HEK293 (cell line): ENCODE measurements at regions not wholly inside any gene's neighbourhood (a gene's known extent, or its start where the extent isn't known, plus 50 kb on each side); places are given as distances from the start of the nearest gene placed in this dataset.

ENCODE experiments used
- CTCF ChIA-PET: fragments of 350-600 bp; formaldehyde crosslinking; extraction: SDS; loops from one replicate; lab custom pipeline; 2021; ENCODE audit warnings: antibody characterized with exemption; lab: Yijun Ruan, JAX
- POLR2A ChIA-PET: fragments of 300-600 bp; formaldehyde crosslinking; extraction: SDS; loops from one replicate; lab custom pipeline; 2020; ENCODE audit warnings: antibody characterized with exemption, inconsistent platforms; lab: Yijun Ruan, JAX
- H3K27ac ChIP-seq: fragments of 200-500 bp; sonication (Bioruptor generic); 2 replicates; pipeline ENCODE4 v1.5.1; 2014; ENCODE audit warnings: low read depth, low read length, control low read depth, inconsistent platforms; ENCODE audit errors: extremely low read depth
- H3K36me3 ChIP-seq, 2 experiments: fragments of 200-500 bp in 1 of 2; sonication (Bioruptor generic) in 1 of 2; 1 replicate in 1 of 2; 2 replicates in 1 of 2; pipeline ENCODE4 v1.5.1; 2014 to 2017; ENCODE audit warnings: inconsistent platforms in 2 of 2, low read length in 2 of 2; ENCODE audit not compliant: control insufficient read depth in 2 of 2, insufficient read depth in 1 of 2
- H3K4me1 ChIP-seq: fragments of 200-500 bp; sonication (Bioruptor generic); 2 replicates; pipeline ENCODE4 v1.5.1; 2014; ENCODE audit warnings: mild to moderate bottlenecking, low read length, inconsistent platforms; ENCODE audit not compliant: control insufficient read depth, insufficient read depth
- H3K4me3 ChIP-seq: 2 replicates; pipeline ENCODE4 v1.5.1; 2011; ENCODE audit warnings: low read depth, mild to moderate bottlenecking, control low read depth, low read length, moderate library complexity
- H3K9me3 ChIP-seq: fragments of 200-500 bp; sonication (Bioruptor generic); 2 replicates; pipeline ENCODE4 v1.5.1; 2014; ENCODE audit warnings: low read depth, low read length, inconsistent platforms; ENCODE audit not compliant: control insufficient read depth, insufficient read depth
- ZNF16 ChIP-seq: fragments of 450-650 bp; formaldehyde crosslinking; IDR thresholded peaks from 2 replicates; pipeline ENCODE4 v1.5.1; 2016; ENCODE audit warnings: low read depth, missing biosample characterization, missing genetic modification characterization
- ZNF202 ChIP-seq: fragments of 450-650 bp; formaldehyde crosslinking; IDR thresholded peaks from 2 replicates; pipeline ENCODE4 v1.5.1; 2016; ENCODE audit warnings: missing biosample characterization, missing genetic modification characterization, borderline replicate concordance
- ZNF214 ChIP-seq: fragments of 450-650 bp; formaldehyde crosslinking; IDR thresholded peaks from 2 replicates; pipeline ENCODE4 v1.5.1; 2017; ENCODE audit warnings: missing biosample characterization, mild to moderate bottlenecking, missing genetic modification characterization, borderline replicate concordance
- ZNF274 ChIP-seq, 2 experiments: fragments of 200-500 bp in 1 of 2; fragments of 450-650 bp in 1 of 2; sonication (Bioruptor generic) in 1 of 2; formaldehyde crosslinking in 1 of 2; IDR thresholded peaks; 2 replicates each; pipeline versions ENCODE4 v1.5.1 to v1.6.1; 2014 to 2016; ENCODE audit warnings: borderline replicate concordance in 1 of 2, inconsistent platforms in 1 of 2, low read length in 1 of 2, missing biosample characterization in 1 of 2, missing genetic modification characterization in 1 of 2
- ZNF302 ChIP-seq: fragments of 450-650 bp; formaldehyde crosslinking; IDR thresholded peaks from 2 replicates; pipeline ENCODE4 v1.5.1; 2016; ENCODE audit warnings: missing biosample characterization, missing genetic modification characterization, low read depth
- ZNF335 ChIP-seq: fragments of 450-650 bp; formaldehyde crosslinking; conservative IDR thresholded peaks from 2 replicates; pipeline ENCODE4 v1.5.1; 2016; ENCODE audit warnings: missing biosample characterization, missing genetic modification characterization
- ZNF366 ChIP-seq: fragments of 450-650 bp; formaldehyde crosslinking; conservative IDR thresholded peaks from 2 replicates; pipeline ENCODE4 v1.5.1; 2016; ENCODE audit warnings: missing biosample characterization, missing genetic modification characterization
- ZNF433 ChIP-seq: fragments of 450-650 bp; formaldehyde crosslinking; IDR thresholded peaks from 2 replicates; pipeline ENCODE4 v1.5.1; 2016; ENCODE audit warnings: missing biosample characterization, missing genetic modification characterization, low read depth
- ZNF707 ChIP-seq: fragments of 450-650 bp; formaldehyde crosslinking; IDR thresholded peaks from 2 replicates; pipeline ENCODE4 v1.5.1; 2016; ENCODE audit warnings: missing biosample characterization, missing genetic modification characterization
- ZNF768 ChIP-seq: fragments of 450-650 bp; formaldehyde crosslinking; IDR thresholded peaks from 2 replicates; pipeline ENCODE4 v1.5.1; 2018; ENCODE audit warnings: missing biosample characterization, mild to moderate bottlenecking, missing genetic modification characterization
- TF ChIP-seq, protein P1 (sequence below): fragments of 450-650 bp; formaldehyde crosslinking; IDR thresholded peaks from 2 replicates; pipeline ENCODE4 v1.5.1; 2016; ENCODE audit warnings: missing biosample characterization, missing genetic modification characterization
- TF ChIP-seq, protein P2 (sequence below): fragments of 450-650 bp; formaldehyde crosslinking; IDR thresholded peaks from 2 replicates; pipeline ENCODE4 v1.5.1; 2016; ENCODE audit warnings: missing biosample characterization, missing genetic modification characterization, borderline replicate concordance

DNA sequence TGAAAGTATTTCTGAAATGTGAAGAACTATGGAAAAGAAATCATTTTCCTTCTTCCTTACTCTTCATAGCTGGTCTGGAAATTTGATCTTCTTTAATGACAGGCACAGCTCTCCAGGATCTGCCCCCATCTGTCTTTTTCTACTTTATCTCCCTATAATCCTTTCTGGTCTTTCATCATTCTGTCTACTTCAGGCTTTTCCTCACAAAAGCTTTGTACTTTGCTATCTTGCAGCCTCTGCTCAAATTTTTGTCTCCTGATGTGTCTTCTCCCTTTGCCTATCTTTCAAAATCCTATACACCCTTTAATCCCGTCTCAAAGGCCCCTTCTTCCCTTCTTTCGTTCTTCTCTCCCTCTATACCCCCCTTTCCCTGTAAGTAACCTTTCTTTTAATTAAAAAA lies 114.9 kb upstream of the ATP10B start:
- no peak overlapping the region for H3K27ac ChIP-seq
- H3K4me3 ChIP-seq, result no peak overlapping the region
- H3K36me3 ChIP-seq, result no peaks in the 10 kb centered on the region
- no peaks in the 10 kb centered on the region for H3K4me1 ChIP-seq
- CTCF ChIA-PET, result no interaction called here
- POLR2A ChIA-PET, result no interaction called here
- TF ChIP-seq, protein P1, sequence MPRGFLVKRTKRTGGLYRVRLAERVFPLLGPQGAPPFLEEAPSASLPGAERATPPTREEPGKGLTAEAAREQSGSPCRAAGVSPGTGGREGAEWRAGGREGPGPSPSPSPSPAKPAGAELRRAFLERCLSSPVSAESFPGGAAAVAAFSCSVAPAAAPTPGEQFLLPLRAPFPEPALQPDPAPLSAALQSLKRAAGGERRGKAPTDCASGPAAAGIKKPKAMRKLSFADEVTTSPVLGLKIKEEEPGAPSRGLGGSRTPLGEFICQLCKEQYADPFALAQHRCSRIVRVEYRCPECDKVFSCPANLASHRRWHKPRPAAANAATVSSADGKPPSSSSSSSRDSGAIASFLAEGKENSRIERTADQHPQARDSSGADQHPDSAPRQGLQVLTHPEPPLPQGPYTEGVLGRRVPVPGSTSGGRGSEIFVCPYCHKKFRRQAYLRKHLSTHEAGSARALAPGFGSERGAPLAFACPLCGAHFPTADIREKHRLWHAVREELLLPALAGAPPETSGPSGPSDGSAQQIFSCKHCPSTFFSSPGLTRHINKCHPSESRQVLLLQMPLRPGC, result no peak
- TF ChIP-seq ZNF335 (no peak), ZNF366 (tag by site-specific recombination) (no peak)
- no peaks in the 10 kb centered on the region for H3K9me3 ChIP-seq

DNA sequence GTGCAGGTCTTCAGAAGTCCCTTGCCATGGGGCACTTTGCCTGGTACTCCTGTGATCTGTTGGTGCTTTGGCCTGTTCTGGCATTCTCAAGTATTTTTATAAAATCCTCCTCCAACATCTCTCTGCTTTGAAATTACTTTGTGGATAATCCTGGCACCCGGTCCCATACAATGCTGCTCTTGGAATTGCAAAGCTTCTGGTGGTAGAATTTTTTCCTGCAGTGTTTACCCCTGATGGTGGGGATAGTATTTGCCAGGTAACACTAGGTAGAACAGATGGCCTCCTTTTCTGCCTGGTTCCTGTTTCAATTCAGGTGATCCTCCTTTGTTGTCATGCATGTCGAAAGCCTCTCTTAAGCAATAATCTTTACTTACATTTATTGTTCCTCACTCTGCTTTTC lies 109.8 kb upstream of the ATP10B start:
- ChIA-PET CTCF (no interaction called here), POLR2A (no interaction called here)

DNA sequence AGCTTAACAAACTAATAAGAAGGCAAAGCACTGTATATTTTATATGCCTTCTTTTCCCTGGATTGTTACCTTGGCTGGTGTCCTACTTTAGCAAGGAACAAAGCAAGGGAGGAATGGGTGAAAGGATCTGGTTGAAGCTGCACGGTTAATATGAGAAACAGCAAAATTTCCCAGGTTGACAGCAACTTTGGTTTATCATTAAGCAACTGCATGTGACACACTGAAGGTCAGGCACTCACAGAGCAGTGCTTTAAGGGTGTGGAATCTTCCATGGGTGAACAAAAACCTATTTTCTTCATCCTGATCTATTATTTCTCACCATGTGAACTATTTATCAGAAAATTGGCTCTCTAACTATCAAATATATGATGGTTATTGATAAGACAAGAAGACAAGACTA lies 109.0 kb upstream of the ATP10B start:
- TF ChIP-seq ZNF202 (tag by site-specific recombination), result no peak
- POLR2A ChIA-PET, result interaction anchor here (0.7 kb wide), 1 partner anchor 683 kb away, joined by 4 read pairs; no protein-coding TSS in a partner anchor
- Histone ChIP-seq H3K27ac (no peak overlapping the region), H3K4me1 (no peaks in the 10 kb centered on the region), H3K9me3 (no peaks in the 10 kb centered on the region), H3K36me3 (no peaks in the 10 kb centered on the region), H3K4me3 (no peak overlapping the region)
- CTCF ChIA-PET, result no interaction called here

More for the DNA sequence above, 109.8 kb upstream of the ATP10B start:
- Histone ChIP-seq H3K4me3 (no peak overlapping the region), H3K36me3 (no peaks in the 10 kb centered on the region)
- TF ChIP-seq ZNF302 (tag by site-specific recombination) (no peak), ZNF16 (tag by site-specific recombination) (no peak), ZNF433 (no peak), ZNF707 (no peak), ZNF768 (tag by site-specific recombination) (no peak), ZNF214 (no peak)
- TF ChIP-seq, protein P2, sequence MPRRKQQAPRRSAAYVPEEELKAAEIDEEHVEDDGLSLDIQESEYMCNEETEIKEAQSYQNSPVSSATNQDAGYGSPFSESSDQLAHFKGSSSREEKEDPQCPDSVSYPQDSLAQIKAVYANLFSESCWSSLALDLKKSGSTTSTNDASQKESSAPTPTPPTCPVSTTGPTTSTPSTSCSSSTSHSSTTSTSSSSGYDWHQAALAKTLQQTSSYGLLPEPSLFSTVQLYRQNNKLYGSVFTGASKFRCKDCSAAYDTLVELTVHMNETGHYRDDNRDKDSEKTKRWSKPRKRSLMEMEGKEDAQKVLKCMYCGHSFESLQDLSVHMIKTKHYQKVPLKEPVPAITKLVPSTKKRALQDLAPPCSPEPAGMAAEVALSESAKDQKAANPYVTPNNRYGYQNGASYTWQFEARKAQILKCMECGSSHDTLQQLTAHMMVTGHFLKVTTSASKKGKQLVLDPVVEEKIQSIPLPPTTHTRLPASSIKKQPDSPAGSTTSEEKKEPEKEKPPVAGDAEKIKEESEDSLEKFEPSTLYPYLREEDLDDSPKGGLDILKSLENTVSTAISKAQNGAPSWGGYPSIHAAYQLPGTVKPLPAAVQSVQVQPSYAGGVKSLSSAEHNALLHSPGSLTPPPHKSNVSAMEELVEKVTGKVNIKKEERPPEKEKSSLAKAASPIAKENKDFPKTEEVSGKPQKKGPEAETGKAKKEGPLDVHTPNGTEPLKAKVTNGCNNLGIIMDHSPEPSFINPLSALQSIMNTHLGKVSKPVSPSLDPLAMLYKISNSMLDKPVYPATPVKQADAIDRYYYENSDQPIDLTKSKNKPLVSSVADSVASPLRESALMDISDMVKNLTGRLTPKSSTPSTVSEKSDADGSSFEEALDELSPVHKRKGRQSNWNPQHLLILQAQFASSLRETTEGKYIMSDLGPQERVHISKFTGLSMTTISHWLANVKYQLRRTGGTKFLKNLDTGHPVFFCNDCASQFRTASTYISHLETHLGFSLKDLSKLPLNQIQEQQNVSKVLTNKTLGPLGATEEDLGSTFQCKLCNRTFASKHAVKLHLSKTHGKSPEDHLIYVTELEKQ (tag by site-specific recombination), result no peak
- TF ChIP-seq, all 188 proteins: peak for 0
- H3K27ac ChIP-seq, result no peak overlapping the region
- H3K9me3 ChIP-seq, result no peaks in the 10 kb centered on the region
- no peaks in the 10 kb centered on the region for H3K4me1 ChIP-seq

DNA sequence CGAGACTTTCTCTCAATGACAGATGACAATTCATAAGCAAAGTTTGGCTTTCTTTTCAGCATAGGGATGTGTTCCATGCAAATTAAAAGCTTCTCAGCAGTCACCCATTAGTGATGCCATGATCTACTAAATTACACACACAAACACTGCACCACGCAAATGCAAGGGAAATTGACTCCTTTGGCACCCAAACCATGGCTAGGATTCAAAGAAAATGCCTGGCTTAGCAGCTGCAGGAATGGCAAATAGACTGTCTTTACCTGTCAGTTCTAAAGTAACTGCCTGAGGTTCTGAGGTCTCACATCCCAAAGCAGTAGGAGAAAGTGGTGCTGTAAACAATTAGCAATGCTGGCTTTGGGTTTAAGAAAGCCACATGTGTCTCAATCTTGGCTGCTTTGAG lies 108.6 kb upstream of the ATP10B start:
- no peak for TF ChIP-seq ZNF274 (IDR thresholded peaks at IDR 0.05; ENCODE audit: low read length)
- no peak for TF ChIP-seq ZNF274 (tag by site-specific recombination; IDR thresholded peaks at IDR 0.05; ENCODE audit: borderline replicate concordance)
- H3K36me3 ChIP-seq, result no peaks in the 10 kb centered on the region
- H3K27ac ChIP-seq, result no peak overlapping the region
- ChIA-PET CTCF (no interaction called here), POLR2A (interaction anchor here (0.7 kb wide), 1 partner anchor 684 kb away, joined by 4 read pairs; no protein-coding TSS in a partner anchor)
- H3K4me1 ChIP-seq, result no peaks in the 10 kb centered on the region
- no peak overlapping the region for H3K4me3 ChIP-seq
- no peaks in the 10 kb centered on the region for H3K9me3 ChIP-seq
